GM23338 (cell line): ENCODE measurements at regions not wholly inside any gene's neighbourhood (a gene's known extent, or its start where the extent isn't known, plus 50 kb on each side); places are given as distances from the start of the nearest gene placed in this dataset.

ENCODE experiments used
- ATAC-seq: fragments of 200-7000 bp; cut with Tn5 transposase; 3 replicates; pipeline ENCODE4 v1.9.1; 2020
- DNase-seq: peaks from one replicate; pipeline ENCODE4 v3.0.0-alpha.2; 2015; ENCODE audit warnings: low spot score
- H2AFZ ChIP-seq: fragments of 200-600 bp; sonication (generic); 2 replicates; pipeline ENCODE4 v1.8.0; 2016; ENCODE audit warnings: antibody characterized with exemption, mild to moderate bottlenecking, moderate library complexity
- H3F3A ChIP-seq: fragments of 200-600 bp; sonication (generic); replicated peaks from 2 replicates; pipeline ENCODE4 v1.8.0; 2017; ENCODE audit warnings: antibody characterized with exemption, mixed run types, low read depth
- H3K27ac ChIP-seq: fragments of 200-600 bp; sonication (generic); 2 replicates; pipeline ENCODE4 v1.6.1; 2016; ENCODE audit warnings: low read depth
- H3K27me3 ChIP-seq: fragments of 200-600 bp; sonication (generic); 2 replicates; pipeline ENCODE4 v1.8.0; 2016; ENCODE audit warnings: mild to moderate bottlenecking, mixed run types, moderate library complexity; ENCODE audit not compliant: insufficient read depth
- H3K36me3 ChIP-seq: fragments of 200-600 bp; sonication (generic); 2 replicates; pipeline ENCODE4 v1.8.0; 2016; ENCODE audit warnings: mild to moderate bottlenecking; ENCODE audit not compliant: insufficient read depth
- H3K4me1 ChIP-seq: fragments of 200-600 bp; sonication (generic); 2 replicates; pipeline ENCODE4 v1.8.0; 2016; ENCODE audit warnings: mild to moderate bottlenecking, moderate library complexity; ENCODE audit not compliant: insufficient read depth
- H3K4me2 ChIP-seq: fragments of 200-600 bp; sonication (generic); 2 replicates; pipeline ENCODE4 v1.7.1; 2017; ENCODE audit warnings: mixed run types
- H3K4me3 ChIP-seq: fragments of 200-600 bp; sonication (generic); 2 replicates; pipeline ENCODE4 v1.6.1; 2016; ENCODE audit warnings: mixed run types
- H3K79me2 ChIP-seq: fragments of 200-600 bp; sonication (generic); replicated peaks from 2 replicates; pipeline ENCODE4 v1.8.0; 2017; ENCODE audit warnings: mild to moderate bottlenecking; ENCODE audit not compliant: insufficient read depth
- H3K9me2 ChIP-seq: fragments of 200-600 bp; sonication (generic); 2 replicates; pipeline ENCODE4 v1.8.0; 2017; ENCODE audit not compliant: insufficient read depth
- H4K20me1 ChIP-seq: fragments of 200-600 bp; sonication (generic); replicated peaks from 2 replicates; pipeline ENCODE4 v1.8.0; 2017; ENCODE audit warnings: mild to moderate bottlenecking; ENCODE audit not compliant: insufficient read depth
- H3K27ac Mint-ChIP-seq: 2 replicates; pipeline ENCODE4 v1.8.0; 2020; ENCODE audit warnings: inconsistent platforms, mild to moderate bottlenecking, moderate library complexity, mixed read lengths
- H3K27me3 Mint-ChIP-seq: 3 replicates; pipeline ENCODE4 v1.8.0; 2022; ENCODE audit warnings: low read depth, mild to moderate bottlenecking, moderate library complexity, mixed read lengths, inconsistent platforms; ENCODE audit not compliant: insufficient read depth, poor library complexity
- H3K36me3 Mint-ChIP-seq: 3 replicates; pipeline ENCODE4 v1.8.0; 2021; ENCODE audit warnings: low read depth, mild to moderate bottlenecking, inconsistent platforms, moderate library complexity, mixed read lengths
- H3K4me1 Mint-ChIP-seq: 3 replicates; pipeline ENCODE4 v1.8.0; 2020; ENCODE audit warnings: mild to moderate bottlenecking, inconsistent platforms, mixed read lengths
- H3K4me3 Mint-ChIP-seq: 3 replicates; pipeline ENCODE4 v1.8.0; 2021; ENCODE audit warnings: moderate library complexity, mild to moderate bottlenecking, inconsistent platforms, mixed read lengths
- H3K9me3 Mint-ChIP-seq: 3 replicates; pipeline ENCODE4 v1.8.0; 2020; ENCODE audit warnings: moderate library complexity, mild to moderate bottlenecking, inconsistent platforms, mixed read lengths
- CREB1 ChIP-seq: fragments of 250-450 bp; sonication (Bioruptor Pico); IDR thresholded peaks from 2 replicates; pipeline ENCODE4 v1.5.0; 2020; ENCODE audit warnings: low read depth, mild to moderate bottlenecking, moderate library complexity
- ETS1 ChIP-seq: IDR thresholded peaks from 2 replicates; pipeline ENCODE4 v1.6.1; 2016; ENCODE audit warnings: antibody characterized with exemption
- EZH2 ChIP-seq: fragments of 200-600 bp; sonication (generic); IDR thresholded peaks from one replicate; pipeline ENCODE4 v1.8.0; 2017; ENCODE audit warnings: antibody characterized with exemption, mild to moderate bottlenecking, low read depth; ENCODE audit not compliant: unreplicated experiment
- EZH2phosphoT487 ChIP-seq: fragments of 200-600 bp; sonication (generic); IDR thresholded peaks from one replicate; pipeline ENCODE4 v1.8.1; 2018; ENCODE audit warnings: antibody characterized with exemption; ENCODE audit not compliant: unreplicated experiment
- JUNB ChIP-seq: IDR thresholded peaks from one replicate; pipeline ENCODE4 v1.6.1; 2016; ENCODE audit warnings: antibody characterized with exemption; ENCODE audit not compliant: unreplicated experiment
- NANOG ChIP-seq: IDR thresholded peaks from 2 replicates; pipeline ENCODE4 v1.6.1; 2016; ENCODE audit warnings: antibody characterized with exemption, borderline replicate concordance
- POLR2AphosphoS5 ChIP-seq: IDR thresholded peaks from 2 replicates; pipeline ENCODE4 v1.6.1; 2016; ENCODE audit warnings: antibody characterized with exemption, low read depth
- STAT1 ChIP-seq: IDR thresholded peaks from one replicate; pipeline ENCODE4 v1.6.1; 2016; ENCODE audit warnings: antibody characterized with exemption; ENCODE audit not compliant: unreplicated experiment
- ZNF114 ChIP-seq: fragments of 250-450 bp; sonication (Bioruptor Pico); IDR thresholded peaks from 2 replicates; pipeline ENCODE4 v1.5.0; 2020; ENCODE audit warnings: mild to moderate bottlenecking, moderate library complexity
- ZNF331 ChIP-seq: fragments of 250-450 bp; sonication (Bioruptor Pico); IDR thresholded peaks from 2 replicates; pipeline ENCODE4 v1.5.0; 2020; ENCODE audit warnings: low read depth, mild to moderate bottlenecking, moderate library complexity
- TF ChIP-seq, protein P1 (sequence below): fragments of 250-450 bp; sonication (Bioruptor Pico); IDR thresholded peaks from 2 replicates; pipeline ENCODE4 v1.5.0; 2020; ENCODE audit warnings: mild to moderate bottlenecking, moderate library complexity
- TF ChIP-seq, protein P2 (sequence below): IDR thresholded peaks from one replicate; pipeline ENCODE4 v1.6.1; 2018; ENCODE audit warnings: antibody characterized with exemption; ENCODE audit not compliant: unreplicated experiment
- TF ChIP-seq, protein P3 (sequence below), 2 experiments: fragments of 200-600 bp in 1 of 2; sonication (generic) in 1 of 2; conservative IDR thresholded peaks; 2 replicates each; pipeline versions ENCODE4 v1.5.1 to v1.6.1; 2016 to 2017; ENCODE audit warnings: antibody characterized with exemption in 2 of 2, low read depth in 2 of 2, mild to moderate bottlenecking in 2 of 2, moderate library complexity in 1 of 2

DNA sequence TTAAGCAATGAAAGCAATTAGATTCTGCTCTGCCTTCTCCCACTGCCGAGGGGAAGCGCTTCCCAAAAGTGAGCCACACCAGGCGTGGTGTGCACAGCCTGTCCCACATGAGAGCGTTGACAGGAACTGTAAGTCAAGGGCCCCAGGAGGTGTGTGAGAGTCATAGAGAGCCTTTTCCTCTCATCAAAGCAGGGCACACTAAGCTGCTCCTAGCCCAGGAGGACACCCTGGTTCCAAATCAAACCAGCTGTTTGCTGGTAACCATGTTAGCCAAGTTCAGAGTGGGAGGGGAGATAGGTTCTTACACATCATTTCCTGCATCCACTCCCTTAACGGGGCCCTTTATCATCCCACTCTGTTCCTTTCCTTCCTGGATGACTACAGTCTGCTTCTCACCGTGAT lies 98.3 kb downstream of the SPTSSA start:
- H3K79me2 ChIP-seq = no peaks in the 10 kb centered on the region
- TF ChIP-seq, protein P1, sequence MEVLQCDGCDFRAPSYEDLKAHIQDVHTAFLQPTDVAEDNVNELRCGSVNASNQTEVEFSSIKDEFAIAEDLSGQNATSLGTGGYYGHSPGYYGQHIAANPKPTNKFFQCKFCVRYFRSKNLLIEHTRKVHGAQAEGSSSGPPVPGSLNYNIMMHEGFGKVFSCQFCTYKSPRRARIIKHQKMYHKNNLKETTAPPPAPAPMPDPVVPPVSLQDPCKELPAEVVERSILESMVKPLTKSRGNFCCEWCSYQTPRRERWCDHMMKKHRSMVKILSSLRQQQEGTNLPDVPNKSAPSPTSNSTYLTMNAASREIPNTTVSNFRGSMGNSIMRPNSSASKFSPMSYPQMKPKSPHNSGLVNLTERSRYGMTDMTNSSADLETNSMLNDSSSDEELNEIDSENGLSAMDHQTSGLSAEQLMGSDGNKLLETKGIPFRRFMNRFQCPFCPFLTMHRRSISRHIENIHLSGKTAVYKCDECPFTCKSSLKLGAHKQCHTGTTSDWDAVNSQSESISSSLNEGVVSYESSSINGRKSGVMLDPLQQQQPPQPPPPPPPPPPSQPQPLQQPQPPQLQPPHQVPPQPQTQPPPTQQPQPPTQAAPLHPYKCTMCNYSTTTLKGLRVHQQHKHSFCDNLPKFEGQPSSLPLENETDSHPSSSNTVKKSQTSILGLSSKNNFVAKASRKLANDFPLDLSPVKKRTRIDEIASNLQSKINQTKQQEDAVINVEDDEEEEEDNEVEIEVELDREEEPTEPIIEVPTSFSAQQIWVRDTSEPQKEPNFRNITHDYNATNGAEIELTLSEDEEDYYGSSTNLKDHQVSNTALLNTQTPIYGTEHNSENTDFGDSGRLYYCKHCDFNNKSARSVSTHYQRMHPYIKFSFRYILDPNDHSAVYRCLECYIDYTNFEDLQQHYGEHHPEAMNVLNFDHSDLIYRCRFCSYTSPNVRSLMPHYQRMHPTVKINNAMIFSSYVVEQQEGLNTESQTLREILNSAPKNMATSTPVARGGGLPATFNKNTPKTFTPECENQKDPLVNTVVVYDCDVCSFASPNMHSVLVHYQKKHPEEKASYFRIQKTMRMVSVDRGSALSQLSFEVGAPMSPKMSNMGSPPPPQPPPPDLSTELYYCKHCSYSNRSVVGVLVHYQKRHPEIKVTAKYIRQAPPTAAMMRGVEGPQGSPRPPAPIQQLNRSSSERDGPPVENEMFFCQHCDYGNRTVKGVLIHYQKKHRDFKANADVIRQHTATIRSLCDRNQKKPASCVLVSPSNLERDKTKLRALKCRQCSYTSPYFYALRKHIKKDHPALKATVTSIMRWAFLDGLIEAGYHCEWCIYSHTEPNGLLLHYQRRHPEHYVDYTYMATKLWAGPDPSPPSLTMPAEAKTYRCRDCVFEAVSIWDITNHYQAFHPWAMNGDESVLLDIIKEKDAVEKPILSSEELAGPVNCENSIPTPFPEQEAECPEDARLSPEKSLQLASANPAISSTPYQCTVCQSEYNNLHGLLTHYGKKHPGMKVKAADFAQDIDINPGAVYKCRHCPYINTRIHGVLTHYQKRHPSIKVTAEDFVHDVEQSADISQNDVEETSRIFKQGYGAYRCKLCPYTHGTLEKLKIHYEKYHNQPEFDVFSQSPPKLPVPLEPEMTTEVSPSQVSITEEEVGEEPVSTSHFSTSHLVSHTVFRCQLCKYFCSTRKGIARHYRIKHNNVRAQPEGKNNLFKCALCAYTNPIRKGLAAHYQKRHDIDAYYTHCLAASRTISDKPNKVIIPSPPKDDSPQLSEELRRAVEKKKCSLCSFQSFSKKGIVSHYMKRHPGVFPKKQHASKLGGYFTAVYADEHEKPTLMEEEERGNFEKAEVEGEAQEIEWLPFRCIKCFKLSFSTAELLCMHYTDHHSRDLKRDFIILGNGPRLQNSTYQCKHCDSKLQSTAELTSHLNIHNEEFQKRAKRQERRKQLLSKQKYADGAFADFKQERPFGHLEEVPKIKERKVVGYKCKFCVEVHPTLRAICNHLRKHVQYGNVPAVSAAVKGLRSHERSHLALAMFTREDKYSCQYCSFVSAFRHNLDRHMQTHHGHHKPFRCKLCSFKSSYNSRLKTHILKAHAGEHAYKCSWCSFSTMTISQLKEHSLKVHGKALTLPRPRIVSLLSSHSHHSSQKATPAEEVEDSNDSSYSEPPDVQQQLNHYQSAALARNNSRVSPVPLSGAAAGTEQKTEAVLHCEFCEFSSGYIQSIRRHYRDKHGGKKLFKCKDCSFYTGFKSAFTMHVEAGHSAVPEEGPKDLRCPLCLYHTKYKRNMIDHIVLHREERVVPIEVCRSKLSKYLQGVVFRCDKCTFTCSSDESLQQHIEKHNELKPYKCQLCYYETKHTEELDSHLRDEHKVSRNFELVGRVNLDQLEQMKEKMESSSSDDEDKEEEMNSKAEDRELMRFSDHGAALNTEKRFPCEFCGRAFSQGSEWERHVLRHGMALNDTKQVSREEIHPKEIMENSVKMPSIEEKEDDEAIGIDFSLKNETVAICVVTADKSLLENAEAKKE = no peak
- TF ChIP-seq, protein P2, sequence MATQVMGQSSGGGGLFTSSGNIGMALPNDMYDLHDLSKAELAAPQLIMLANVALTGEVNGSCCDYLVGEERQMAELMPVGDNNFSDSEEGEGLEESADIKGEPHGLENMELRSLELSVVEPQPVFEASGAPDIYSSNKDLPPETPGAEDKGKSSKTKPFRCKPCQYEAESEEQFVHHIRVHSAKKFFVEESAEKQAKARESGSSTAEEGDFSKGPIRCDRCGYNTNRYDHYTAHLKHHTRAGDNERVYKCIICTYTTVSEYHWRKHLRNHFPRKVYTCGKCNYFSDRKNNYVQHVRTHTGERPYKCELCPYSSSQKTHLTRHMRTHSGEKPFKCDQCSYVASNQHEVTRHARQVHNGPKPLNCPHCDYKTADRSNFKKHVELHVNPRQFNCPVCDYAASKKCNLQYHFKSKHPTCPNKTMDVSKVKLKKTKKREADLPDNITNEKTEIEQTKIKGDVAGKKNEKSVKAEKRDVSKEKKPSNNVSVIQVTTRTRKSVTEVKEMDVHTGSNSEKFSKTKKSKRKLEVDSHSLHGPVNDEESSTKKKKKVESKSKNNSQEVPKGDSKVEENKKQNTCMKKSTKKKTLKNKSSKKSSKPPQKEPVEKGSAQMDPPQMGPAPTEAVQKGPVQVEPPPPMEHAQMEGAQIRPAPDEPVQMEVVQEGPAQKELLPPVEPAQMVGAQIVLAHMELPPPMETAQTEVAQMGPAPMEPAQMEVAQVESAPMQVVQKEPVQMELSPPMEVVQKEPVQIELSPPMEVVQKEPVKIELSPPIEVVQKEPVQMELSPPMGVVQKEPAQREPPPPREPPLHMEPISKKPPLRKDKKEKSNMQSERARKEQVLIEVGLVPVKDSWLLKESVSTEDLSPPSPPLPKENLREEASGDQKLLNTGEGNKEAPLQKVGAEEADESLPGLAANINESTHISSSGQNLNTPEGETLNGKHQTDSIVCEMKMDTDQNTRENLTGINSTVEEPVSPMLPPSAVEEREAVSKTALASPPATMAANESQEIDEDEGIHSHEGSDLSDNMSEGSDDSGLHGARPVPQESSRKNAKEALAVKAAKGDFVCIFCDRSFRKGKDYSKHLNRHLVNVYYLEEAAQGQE = no peak
- no peak for TF ChIP-seq EZH2
- TF ChIP-seq CREB1 = no peak
- TF ChIP-seq ZNF114 = no peak
- no peak for TF ChIP-seq ZNF331
- no peak for TF ChIP-seq STAT1
- no peak for TF ChIP-seq POLR2AphosphoS5
- TF ChIP-seq ETS1 = no peak
- TF ChIP-seq JUNB = no peak
- TF ChIP-seq, protein P3, sequence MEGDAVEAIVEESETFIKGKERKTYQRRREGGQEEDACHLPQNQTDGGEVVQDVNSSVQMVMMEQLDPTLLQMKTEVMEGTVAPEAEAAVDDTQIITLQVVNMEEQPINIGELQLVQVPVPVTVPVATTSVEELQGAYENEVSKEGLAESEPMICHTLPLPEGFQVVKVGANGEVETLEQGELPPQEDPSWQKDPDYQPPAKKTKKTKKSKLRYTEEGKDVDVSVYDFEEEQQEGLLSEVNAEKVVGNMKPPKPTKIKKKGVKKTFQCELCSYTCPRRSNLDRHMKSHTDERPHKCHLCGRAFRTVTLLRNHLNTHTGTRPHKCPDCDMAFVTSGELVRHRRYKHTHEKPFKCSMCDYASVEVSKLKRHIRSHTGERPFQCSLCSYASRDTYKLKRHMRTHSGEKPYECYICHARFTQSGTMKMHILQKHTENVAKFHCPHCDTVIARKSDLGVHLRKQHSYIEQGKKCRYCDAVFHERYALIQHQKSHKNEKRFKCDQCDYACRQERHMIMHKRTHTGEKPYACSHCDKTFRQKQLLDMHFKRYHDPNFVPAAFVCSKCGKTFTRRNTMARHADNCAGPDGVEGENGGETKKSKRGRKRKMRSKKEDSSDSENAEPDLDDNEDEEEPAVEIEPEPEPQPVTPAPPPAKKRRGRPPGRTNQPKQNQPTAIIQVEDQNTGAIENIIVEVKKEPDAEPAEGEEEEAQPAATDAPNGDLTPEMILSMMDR (conservative IDR thresholded peaks at IDR 0.05; ENCODE audit: low read depth in 2 of 2) = no peak
- TF ChIP-seq NANOG = no peak
- TF ChIP-seq EZH2phosphoT487 = no peak
- Mint-ChIP-seq H3K27ac (no peak overlapping the region), H3K9me3 (no peaks in the 10 kb centered on the region), H3K4me1 (no peaks in the 10 kb centered on the region), H3K27me3 (peaks cover 6% of the 10 kb centered on the region), H3K36me3 (no peaks in the 10 kb centered on the region), H3K4me3 (no peak overlapping the region)
- H3K27ac ChIP-seq = no peak overlapping the region
- DNase-seq = no peak
- no peaks in the 10 kb centered on the region for H3K9me2 ChIP-seq
- no peak overlapping the region for H3K4me2 ChIP-seq
- no peaks in the 10 kb centered on the region for H3F3A ChIP-seq
- no peaks in the 10 kb centered on the region for H3K4me1 ChIP-seq
- H3K27me3 ChIP-seq = no peaks in the 10 kb centered on the region
- no peaks in the 10 kb centered on the region for H4K20me1 ChIP-seq
- ATAC-seq = no peak
- H2AFZ ChIP-seq = 0 out of 2 replicates have a peak overlapping the region, but pooled peaks have one; percentile 39
- H3K4me3 ChIP-seq = no peak overlapping the region
- no peaks in the 10 kb centered on the region for H3K36me3 ChIP-seq
